HEK293T (cell line): ENCODE measurements at regions not wholly inside any gene's neighbourhood (a gene's known extent, or its start where the extent isn't known, plus 50 kb on each side); places are given as distances from the start of the nearest gene placed in this dataset.

Source experiments
- CTCF ChIA-PET: fragments of 350-600 bp; formaldehyde crosslinking; extraction: SDS; loops from one replicate; lab custom pipeline; 2021; ENCODE audit warnings: antibody characterized with exemption, inconsistent platforms; lab: Yijun Ruan, JAX
- POLR2A ChIA-PET: fragments of 350-600 bp; formaldehyde crosslinking; extraction: SDS; loops from one replicate; lab custom pipeline; 2020; ENCODE audit warnings: antibody characterized with exemption, inconsistent platforms; lab: Yijun Ruan, JAX
- DNase-seq: peaks from one replicate; pipeline ENCODE4 v3.0.0; 2012; ENCODE audit warnings: mixed read lengths; ENCODE audit errors: extremely low spot score
- ARNT ChIP-seq: fragments of 450-650 bp; IDR thresholded peaks from 2 replicates; pipeline ENCODE4 v1.6.1; 2017; ENCODE audit warnings: mild to moderate bottlenecking
- BHLHE40 ChIP-seq: fragments of 450-650 bp; IDR thresholded peaks from 2 replicates; pipeline ENCODE4 v1.6.1; 2016; ENCODE audit warnings: mild to moderate bottlenecking, moderate library complexity, borderline replicate concordance
- CTBP1 ChIP-seq: fragments of 450-650 bp; IDR thresholded peaks from 2 replicates; pipeline ENCODE4 v1.6.1; 2016; ENCODE audit warnings: borderline replicate concordance
- ELF4 ChIP-seq: fragments of 450-650 bp; IDR thresholded peaks from 2 replicates; pipeline ENCODE4 v1.6.1; 2017; ENCODE audit warnings: antibody characterized with exemption
- FOXA1 ChIP-seq: fragments of 450-650 bp; IDR thresholded peaks from 2 replicates; pipeline ENCODE4 v1.6.1; 2016; ENCODE audit warnings: mild to moderate bottlenecking
- FOXK2 ChIP-seq: fragments of 450-650 bp; IDR thresholded peaks from 2 replicates; pipeline ENCODE4 v1.6.1; 2016; ENCODE audit warnings: mild to moderate bottlenecking
- FOXM1 ChIP-seq: fragments of 450-650 bp; IDR thresholded peaks from 2 replicates; pipeline ENCODE4 v1.6.1; 2017; ENCODE audit warnings: mild to moderate bottlenecking, borderline replicate concordance
- HDGF ChIP-seq: fragments of 450-650 bp; IDR thresholded peaks from 2 replicates; pipeline ENCODE4 v1.6.1; 2017; ENCODE audit warnings: antibody characterized with exemption, borderline replicate concordance
- L3MBTL2 ChIP-seq: fragments of 450-650 bp; conservative IDR thresholded peaks from 2 replicates; pipeline ENCODE4 v1.6.1; 2016; ENCODE audit warnings: mild to moderate bottlenecking
- LEF1 ChIP-seq: fragments of 450-650 bp; IDR thresholded peaks from 2 replicates; pipeline ENCODE4 v1.6.1; 2017; ENCODE audit warnings: mild to moderate bottlenecking, borderline replicate concordance
- NFRKB ChIP-seq: fragments of 450-650 bp; IDR thresholded peaks from 2 replicates; pipeline ENCODE4 v1.6.1; 2016; ENCODE audit warnings: mild to moderate bottlenecking, moderate library complexity
- PKNOX1 ChIP-seq: fragments of 450-650 bp; IDR thresholded peaks from 2 replicates; pipeline ENCODE4 v1.6.1; 2016
- SP1 ChIP-seq: fragments of 450-650 bp; IDR thresholded peaks from 2 replicates; pipeline ENCODE4 v1.6.1; 2017
- SUZ12 ChIP-seq: fragments of 450-650 bp; IDR thresholded peaks from 2 replicates; pipeline ENCODE4 v1.6.1; 2016; ENCODE audit warnings: mild to moderate bottlenecking
- TARDBP ChIP-seq: fragments of 450-650 bp; IDR thresholded peaks from 2 replicates; pipeline ENCODE4 v1.6.1; 2016
- ZNF384 ChIP-seq: fragments of 450-650 bp; IDR thresholded peaks from 2 replicates; pipeline ENCODE4 v1.6.1; 2016

- DNase-seq, result no peak
- ChIA-PET POLR2A (no interaction called here), CTCF (no interaction called here)
- TF ChIP-seq CTBP1, result no peak
- TF ChIP-seq SUZ12, result no peak
- TF ChIP-seq ARNT, result no peak
- no peak for TF ChIP-seq BHLHE40
- TF ChIP-seq FOXM1, result no peak
- TF ChIP-seq ZNF384, result no peak
- no peak for TF ChIP-seq L3MBTL2
- no peak for TF ChIP-seq LEF1
- TF ChIP-seq ELF4, result no peak
- no peak for TF ChIP-seq FOXK2
Measured at GRCh38 chr13:87783366-87783765, 112.2 kb downstream of the SLITRK5 start.

- POLR2A ChIA-PET, result no interaction called here
- CTCF ChIA-PET, result no interaction called here
- DNase-seq, result no peak
- TF ChIP-seq FOXK2, result no peak
- TF ChIP-seq FOXM1, result no peak
- TF ChIP-seq BHLHE40, result no peak
- no peak for TF ChIP-seq NFRKB
- no peak for TF ChIP-seq SP1
- no peak for TF ChIP-seq PKNOX1
- TF ChIP-seq FOXA1, result no peak
- TF ChIP-seq CTBP1, result no peak
- no peak for TF ChIP-seq HDGF
- TF ChIP-seq ELF4, result no peak
- TF ChIP-seq TARDBP, result no peak
- TF ChIP-seq SUZ12, result no peak
- no peak for TF ChIP-seq ZNF384
- TF ChIP-seq L3MBTL2, result no peak
- no peak for TF ChIP-seq ARNT
- TF ChIP-seq LEF1, result no peak
Measured at GRCh38 chr13:87788363-87788762, 117.2 kb downstream of the SLITRK5 start.

DNA sequence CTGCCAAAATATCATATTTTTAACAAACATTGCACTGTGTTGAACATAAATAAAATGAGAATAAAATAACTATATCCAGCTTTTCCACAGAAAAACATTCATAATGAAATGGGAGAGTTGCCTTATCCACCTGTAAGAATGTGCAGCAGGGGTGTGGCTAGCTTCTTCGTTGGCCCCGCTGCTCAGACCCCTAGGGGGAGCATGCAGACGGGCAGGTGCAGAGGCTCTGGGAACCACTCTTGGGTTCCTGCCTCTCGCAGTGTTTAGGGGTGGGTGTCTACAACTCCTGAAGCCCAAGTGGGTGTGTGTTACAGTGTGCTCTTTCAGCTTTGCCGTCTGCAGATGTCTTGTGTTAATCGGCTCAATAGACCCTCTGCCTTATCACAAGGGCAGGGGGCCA lies 121.7 kb downstream of the SLITRK5 start:
- DNase-seq, result no peak
- TF ChIP-seq SP1 (no peak), LEF1 (no peak), FOXK2 (no peak), L3MBTL2 (no peak), FOXA1 (no peak), CTBP1 (no peak), HDGF (no peak), SUZ12 (no peak), FOXM1 (no peak), ZNF384 (no peak), PKNOX1 (no peak), NFRKB (no peak), ELF4 (no peak), BHLHE40 (no peak), ARNT (no peak)
- POLR2A ChIA-PET, result no interaction called here
- CTCF ChIA-PET, result no interaction called here

DNA sequence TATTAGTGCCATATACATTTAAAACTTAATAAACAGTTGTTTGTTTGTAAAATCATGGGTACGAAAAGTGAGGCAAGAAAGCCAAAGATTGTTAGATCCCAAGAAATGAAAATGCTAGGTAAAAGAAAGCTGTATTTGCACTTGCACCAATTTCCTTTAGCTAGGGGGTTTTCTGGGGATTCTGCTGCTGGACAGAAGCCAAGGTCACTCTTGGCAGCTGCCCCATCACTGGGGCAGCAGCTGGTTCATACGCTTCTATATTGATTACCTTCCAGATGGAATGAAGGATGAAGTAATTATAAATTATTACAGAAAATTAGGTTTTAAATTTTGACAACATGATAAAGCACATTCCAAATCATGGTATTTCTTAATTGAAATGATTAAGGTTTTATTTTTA lies 127.4 kb downstream of the SLITRK5 start:
- POLR2A ChIA-PET, result no interaction called here
- no peak for TF ChIP-seq ZNF384
- TF ChIP-seq HDGF, result no peak
- TF ChIP-seq FOXK2, result no peak
- no peak for TF ChIP-seq BHLHE40
- no peak for TF ChIP-seq PKNOX1
- TF ChIP-seq SP1, result no peak
- no peak for TF ChIP-seq L3MBTL2
- no peak for TF ChIP-seq FOXM1
- no peak for TF ChIP-seq LEF1
- TF ChIP-seq FOXA1, result no peak
- no peak for TF ChIP-seq NFRKB
- TF ChIP-seq ELF4, result no peak
- TF ChIP-seq CTBP1, result no peak
- TF ChIP-seq SUZ12, result no peak
- TF ChIP-seq TARDBP, result no peak
- CTCF ChIA-PET, result no interaction called here
- DNase-seq, result no peak

GRCh38 chr13:87810391-87810801 lies 139.2 kb downstream of the SLITRK5 start:
- DNase-seq, result no peak
- ChIA-PET CTCF (no interaction called here), POLR2A (no interaction called here)
- TF ChIP-seq ARNT (no peak), SUZ12 (no peak), L3MBTL2 (no peak), BHLHE40 (no peak), FOXK2 (no peak), TARDBP (no peak), PKNOX1 (no peak), FOXA1 (no peak), FOXM1 (no peak), CTBP1 (no peak), HDGF (no peak), LEF1 (no peak)

- CTCF ChIA-PET, result no interaction called here
- DNase-seq, result no peak
- POLR2A ChIA-PET, result no interaction called here
- TF ChIP-seq LEF1 (no peak), ZNF384 (no peak), ELF4 (no peak), PKNOX1 (no peak), HDGF (no peak), SP1 (no peak), CTBP1 (no peak), SUZ12 (no peak), ARNT (no peak), TARDBP (no peak), FOXK2 (no peak), FOXA1 (no peak), L3MBTL2 (no peak), BHLHE40 (no peak), FOXM1 (no peak), NFRKB (no peak)
Measured at GRCh38 chr13:87810920-87811344, 139.8 kb downstream of the SLITRK5 start.
